Prostate gland (tissue), 2 donors: ENCODE measurements at regions not wholly inside any gene's neighbourhood (a gene's known extent, or its start where the extent isn't known, plus 50 kb on each side); places are given as distances from the start of the nearest gene placed in this dataset.

Source experiments
- DNase-seq: peaks from one replicate; pipeline ENCODE4 v3.0.0-alpha.2; 2019; ENCODE audit warnings: low spot score
- H3K27ac ChIP-seq, 2 donors: fragments of 200-600 bp; sonication (generic); 2 replicates each; pipeline ENCODE4 v1.5.1; 2017 to 2019
- H3K27me3 ChIP-seq: fragments of 200-600 bp; sonication (generic); replicated peaks from 2 replicates; pipeline ENCODE4 v1.5.1; 2019; ENCODE audit not compliant: insufficient read depth
- H3K36me3 ChIP-seq, 2 donors: fragments of 200-600 bp; sonication (generic); 1 replicate in 1 of 2; 2 replicates in 1 of 2; pipeline versions ENCODE4 v1.5.1 to v1.8.1; 2017 to 2019
- H3K4me1 ChIP-seq: fragments of 200-600 bp; sonication (generic); replicated peaks from 2 replicates; pipeline ENCODE4 v1.5.1; 2019
- H3K4me3 ChIP-seq, 2 donors: fragments of 200-600 bp; sonication (generic); 2 replicates each; pipeline ENCODE4 v1.5.1; 2017 to 2019
- H3K9me3 ChIP-seq: fragments of 200-600 bp; sonication (generic); 2 replicates; pipeline ENCODE4 v1.5.1; 2017
- CTCF ChIP-seq, 4 experiments: fragments of 200-600 bp in 2 of 4; fragments of 450-650 bp in 2 of 4; sonication (generic) in 2 of 4; IDR thresholded peaks; 1 replicate in 3 of 4; 2 replicates in 1 of 4; pipeline ENCODE4 v1.5.1; 2016 to 2019; ENCODE audit warnings: antibody characterized with exemption in 4 of 4, mild to moderate bottlenecking in 2 of 4, moderate library complexity in 2 of 4
- POLR2A ChIP-seq: fragments of 450-650 bp; IDR thresholded peaks from one replicate; pipeline ENCODE4 v1.6.1; 2016; ENCODE audit warnings: antibody characterized with exemption, mild to moderate bottlenecking
- POLR2AphosphoS5 ChIP-seq: sonication (generic); formaldehyde crosslinking; IDR thresholded peaks from one replicate; pipeline ENCODE4 v1.6.1; 2017; ENCODE audit warnings: antibody characterized with exemption
- WGBS: methylation state at CpG from one replicate; pipeline ENCODE4 v1.1.5; 2018; 5-methylcytosine and 5-hydroxymethylcytosine counted together
- intact Hi-C: fragments of 100-400 bp; cut with DNase I; formaldehyde crosslinking; loops from one replicate; pipeline ENCODE4 v1.14.2; 2022

GRCh38 chr12:88790231-88790630, 210.0 kb upstream of the KITLG start:
- Histone ChIP-seq H3K27me3 (no peaks in the 10 kb centered on the region), H3K4me3 (no peak overlapping the region), H3K36me3 (no peaks in the 10 kb centered on the region), H3K27ac (no peak overlapping the region), H3K9me3 (no peaks in the 10 kb centered on the region), H3K4me1 (no peaks in the 10 kb centered on the region)
- no peak for DNase-seq
- WGBS = 45% methylated on average over 1 of the region's 1 CpG
- no peak for TF ChIP-seq CTCF (IDR thresholded peaks at IDR 0.05)
- no peak for TF ChIP-seq POLR2A
- intact Hi-C loops = no loop called here

- intact Hi-C loops = no loop called here
- TF ChIP-seq CTCF (IDR thresholded peaks at IDR 0.05) (no peak), POLR2A (no peak), POLR2AphosphoS5 (no peak)
- Histone ChIP-seq H3K27me3 (no peaks in the 10 kb centered on the region), H3K4me3 (no peak overlapping the region), H3K27ac (no peak overlapping the region), H3K36me3 (no peaks in the 10 kb centered on the region), H3K4me1 (no peaks in the 10 kb centered on the region), H3K9me3 (no peaks in the 10 kb centered on the region)
- 55% methylated on average over 1 of the region's 1 CpG for WGBS
- no peak for DNase-seq
These were observed 203.9 kb upstream of the KITLG start for GRCh38 chr12:88784166-88784565.

- WGBS = 79% methylated on average over 1 of the region's 1 CpG
- Histone ChIP-seq H3K27ac (no peak overlapping the region), H3K27me3 (no peaks in the 10 kb centered on the region), H3K4me1 (no peaks in the 10 kb centered on the region), H3K9me3 (no peaks in the 10 kb centered on the region), H3K4me3 (no peak overlapping the region), H3K36me3 (no peaks in the 10 kb centered on the region)
- DNase-seq = no peak
- no peak for TF ChIP-seq POLR2AphosphoS5
- no peak for TF ChIP-seq POLR2A
- TF ChIP-seq CTCF (IDR thresholded peaks at IDR 0.05) = no peak
- intact Hi-C loops = no loop called here
These were observed 202.1 kb upstream of the KITLG start for GRCh38 chr12:88782351-88782750.

- intact Hi-C loops = no loop called here
- DNase-seq = no peak
- TF ChIP-seq POLR2AphosphoS5 (no peak), CTCF (IDR thresholded peaks at IDR 0.05) (no peak), POLR2A (no peak)
These were observed 201.6 kb upstream of the KITLG start for GRCh38 chr12:88781909-88782308.

GRCh38 chr12:88778064-88778463, 197.8 kb upstream of the KITLG start:
- intact Hi-C loops = no loop called here
- 94% methylated on average over 1 of the region's 1 CpG for WGBS
- Histone ChIP-seq H3K27ac (no peak overlapping the region), H3K4me3 (no peak overlapping the region), H3K27me3 (no peaks in the 10 kb centered on the region), H3K9me3 (no peaks in the 10 kb centered on the region), H3K36me3 (no peaks in the 10 kb centered on the region), H3K4me1 (no peaks in the 10 kb centered on the region)
- no peak for DNase-seq
- TF ChIP-seq POLR2AphosphoS5 (no peak), POLR2A (no peak), CTCF (IDR thresholded peaks at IDR 0.05) (no peak)

More at GRCh38 chr12:88781909-88782308, 201.6 kb upstream of the KITLG start:
- Histone ChIP-seq H3K36me3 (no peaks in the 10 kb centered on the region), H3K27me3 (no peaks in the 10 kb centered on the region), H3K4me3 (no peak overlapping the region), H3K4me1 (no peaks in the 10 kb centered on the region), H3K27ac (no peak overlapping the region), H3K9me3 (no peaks in the 10 kb centered on the region)
